Bronchial epithelial cell (primary cell): ENCODE measurements at regions not wholly inside any gene's neighbourhood (a gene's known extent, or its start where the extent isn't known, plus 50 kb on each side); places are given as distances from the start of the nearest gene placed in this dataset.

ENCODE experiments used
- DNase-seq: peaks from one replicate; pipeline ENCODE4 v3.0.0-alpha.2; 2010; ENCODE audit warnings: low read depth
- FAIRE-seq: peaks from 2 replicates; lab custom pipeline; 2011; peaks lifted over from hg19 to GRCh38; lab: Jason Lieb, UNC
- H3K27me3 ChIP-seq: 2 replicates; pipeline ENCODE4 v1.5.1; 2011; ENCODE audit warnings: low read length; ENCODE audit not compliant: control insufficient read depth, insufficient read depth
- H3K36me3 ChIP-seq: 2 replicates; pipeline ENCODE4 v1.5.1; 2011; ENCODE audit warnings: low read length; ENCODE audit not compliant: control insufficient read depth, insufficient read depth
- H3K4me3 ChIP-seq: 2 replicates; pipeline ENCODE4 v1.5.1; 2011; ENCODE audit warnings: mild to moderate bottlenecking, low read depth, low read length, control low read depth
- TF ChIP-seq, protein P1 (sequence below): IDR thresholded peaks from 2 replicates; pipeline ENCODE4 v1.5.1; 2011; ENCODE audit warnings: mild to moderate bottlenecking, moderate library complexity, low read length, control low read depth, inconsistent platforms; ENCODE audit not compliant: insufficient read depth, severe bottlenecking

DNA sequence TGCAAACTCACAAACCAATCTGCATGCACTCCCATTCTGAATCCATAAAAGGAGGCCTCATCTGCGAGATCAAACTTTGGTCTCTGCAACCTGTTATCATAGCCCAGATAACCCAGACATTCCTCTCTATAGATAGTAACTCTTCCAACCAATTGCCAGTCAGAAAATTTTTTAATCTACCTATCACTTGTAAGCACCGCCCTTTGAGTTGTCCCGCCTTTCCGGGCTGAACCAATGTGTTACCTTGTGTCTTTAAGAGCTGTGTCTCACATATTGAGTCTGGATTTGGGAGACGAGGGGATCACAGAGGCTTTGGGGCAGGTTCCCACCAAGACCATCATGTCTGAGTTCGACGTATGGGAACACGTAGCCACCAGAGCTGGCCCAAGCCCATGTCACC, 91.1 kb upstream of the PPP1R26 start:
- FAIRE-seq = no peak
- no peak for DNase-seq
- TF ChIP-seq, protein P1, sequence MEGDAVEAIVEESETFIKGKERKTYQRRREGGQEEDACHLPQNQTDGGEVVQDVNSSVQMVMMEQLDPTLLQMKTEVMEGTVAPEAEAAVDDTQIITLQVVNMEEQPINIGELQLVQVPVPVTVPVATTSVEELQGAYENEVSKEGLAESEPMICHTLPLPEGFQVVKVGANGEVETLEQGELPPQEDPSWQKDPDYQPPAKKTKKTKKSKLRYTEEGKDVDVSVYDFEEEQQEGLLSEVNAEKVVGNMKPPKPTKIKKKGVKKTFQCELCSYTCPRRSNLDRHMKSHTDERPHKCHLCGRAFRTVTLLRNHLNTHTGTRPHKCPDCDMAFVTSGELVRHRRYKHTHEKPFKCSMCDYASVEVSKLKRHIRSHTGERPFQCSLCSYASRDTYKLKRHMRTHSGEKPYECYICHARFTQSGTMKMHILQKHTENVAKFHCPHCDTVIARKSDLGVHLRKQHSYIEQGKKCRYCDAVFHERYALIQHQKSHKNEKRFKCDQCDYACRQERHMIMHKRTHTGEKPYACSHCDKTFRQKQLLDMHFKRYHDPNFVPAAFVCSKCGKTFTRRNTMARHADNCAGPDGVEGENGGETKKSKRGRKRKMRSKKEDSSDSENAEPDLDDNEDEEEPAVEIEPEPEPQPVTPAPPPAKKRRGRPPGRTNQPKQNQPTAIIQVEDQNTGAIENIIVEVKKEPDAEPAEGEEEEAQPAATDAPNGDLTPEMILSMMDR = no peak
- Histone ChIP-seq H3K27me3 (no peaks in the 10 kb centered on the region), H3K36me3 (no peaks in the 10 kb centered on the region), H3K4me3 (no peak overlapping the region)

DNA sequence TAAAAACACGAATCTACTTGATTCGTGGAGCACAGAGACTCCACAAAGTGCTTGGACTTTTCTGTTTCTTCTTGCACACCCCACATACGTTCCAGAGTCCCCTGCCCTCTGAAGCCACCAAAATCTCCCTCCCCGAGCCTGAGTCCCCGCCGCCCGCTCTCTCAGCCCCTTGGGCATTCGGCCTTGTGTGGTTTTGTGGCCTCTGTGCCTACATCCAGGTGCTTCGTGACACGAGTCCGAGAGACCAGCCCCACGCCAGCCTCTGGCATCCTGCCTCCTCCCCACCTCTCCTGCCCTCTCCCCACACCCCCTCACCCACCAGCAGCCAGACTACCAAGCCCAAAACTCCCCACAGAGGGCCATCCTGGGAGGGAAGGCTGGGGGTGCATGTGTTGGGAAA, 87.8 kb upstream of the PPP1R26 start:
- no peak for FAIRE-seq

DNA sequence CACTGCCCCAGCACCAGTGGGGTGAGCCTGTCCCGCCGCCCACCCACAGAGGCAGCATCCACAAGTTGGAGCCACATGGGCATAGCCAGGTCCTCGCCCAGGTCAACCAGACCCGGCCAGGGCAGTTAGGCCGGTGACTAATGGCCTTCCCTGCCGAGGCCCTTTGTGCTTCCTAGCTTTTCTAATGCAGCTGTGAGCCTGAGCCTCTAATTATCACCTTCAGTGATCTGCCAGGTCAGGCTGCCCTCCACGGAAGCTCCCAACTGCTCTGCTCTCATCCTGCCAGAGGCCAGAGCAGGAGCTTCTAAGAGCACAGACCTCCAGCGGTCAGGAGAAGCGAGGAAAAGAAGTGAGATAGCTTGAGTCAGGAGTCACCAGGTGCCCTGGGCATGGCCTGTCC, 87.1 kb upstream of the PPP1R26 start:
- H3K27me3 ChIP-seq = no peaks in the 10 kb centered on the region
- FAIRE-seq = no peak
- TF ChIP-seq, protein P1 = no peak
- DNase-seq = no peak
- H3K36me3 ChIP-seq = no peaks in the 10 kb centered on the region
- H3K4me3 ChIP-seq = no peak overlapping the region

More for the DNA sequence above, 87.8 kb upstream of the PPP1R26 start:
- no peaks in the 10 kb centered on the region for H3K36me3 ChIP-seq
- H3K27me3 ChIP-seq = no peaks in the 10 kb centered on the region
- no peak for DNase-seq
- H3K4me3 ChIP-seq = no peak overlapping the region
- TF ChIP-seq, protein P1 = no peak

DNA sequence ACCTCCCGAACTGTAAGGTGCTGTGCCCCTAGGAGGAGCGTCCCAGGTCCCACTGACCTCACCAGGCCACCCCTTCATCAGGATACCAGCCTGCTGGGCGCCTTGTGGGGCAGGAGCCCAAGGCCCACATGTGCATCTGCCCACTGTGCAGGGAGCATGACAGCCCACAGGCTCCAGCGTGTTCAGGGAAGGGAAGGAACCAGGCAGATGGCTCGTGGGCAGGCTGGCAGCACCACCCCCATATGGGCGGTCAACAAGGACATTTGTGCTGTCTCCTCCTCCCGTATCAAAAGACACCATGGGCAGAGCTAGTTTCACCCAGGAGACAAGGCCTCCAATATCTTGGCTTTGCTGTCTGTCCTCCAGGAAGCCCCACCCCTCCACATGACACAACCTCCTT, 85.5 kb upstream of the PPP1R26 start:
- H3K27me3 ChIP-seq = no peaks in the 10 kb centered on the region
- no peak for DNase-seq
- TF ChIP-seq, protein P1 = no peak
- FAIRE-seq = no peak
- no peak overlapping the region for H3K4me3 ChIP-seq
- no peaks in the 10 kb centered on the region for H3K36me3 ChIP-seq

DNA sequence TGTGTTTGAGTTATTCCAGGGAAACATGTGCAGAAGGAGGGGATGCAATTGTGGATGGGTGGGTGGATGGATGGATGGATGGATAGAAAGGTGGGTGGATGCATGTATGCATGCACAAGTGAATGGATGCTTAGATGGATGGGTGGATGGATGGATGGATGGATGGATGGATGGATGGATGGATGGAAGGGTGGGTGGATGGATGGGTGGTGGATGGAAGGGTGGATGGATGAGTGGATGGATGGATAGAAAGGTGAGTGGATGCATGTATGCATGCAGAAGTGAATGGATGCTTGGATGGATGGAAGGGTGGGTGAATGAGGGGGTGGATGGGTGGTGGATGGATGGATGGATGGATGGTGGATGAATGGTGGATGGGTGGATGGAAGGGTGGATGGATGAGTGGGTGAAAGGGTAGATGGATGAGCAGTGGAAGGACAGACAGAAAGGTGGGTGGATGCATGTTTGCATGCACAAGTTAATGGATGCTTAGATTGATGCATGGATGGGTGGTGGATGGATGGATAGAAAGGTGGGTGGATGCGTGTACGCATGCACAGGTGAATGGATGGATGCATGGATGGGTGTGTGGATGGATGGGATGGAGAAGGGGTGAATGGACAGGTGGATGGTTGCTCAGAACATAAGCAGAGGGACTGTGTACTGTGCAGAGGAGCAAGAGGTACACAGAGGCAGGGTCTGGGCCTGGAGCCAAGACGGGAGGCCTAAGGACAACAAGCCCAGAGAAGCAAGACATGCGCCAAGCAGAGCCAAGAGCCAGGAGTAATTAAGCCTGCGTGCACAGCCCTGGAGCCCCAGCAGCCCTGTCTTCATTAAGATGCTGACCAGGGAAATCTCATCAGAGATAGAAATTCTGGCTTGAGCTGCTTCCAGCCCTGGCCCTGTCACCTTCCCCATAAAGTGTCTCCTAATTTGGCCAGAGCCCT, 84.6 kb upstream of the PPP1R26 start:
- Histone ChIP-seq H3K36me3 (no peaks in the 10 kb centered on the region), H3K27me3 (no peaks in the 10 kb centered on the region), H3K4me3 (no peak overlapping the region)
- peak; percentile 75 for FAIRE-seq
- TF ChIP-seq, protein P1 = no peak
- DNase-seq = no peak
